ENCODE measurements at regions not wholly inside any gene's neighbourhood (a gene's known extent, or its start where the extent isn't known, plus 50 kb on each side); places are given as distances from the start of the nearest gene placed in this dataset.
"Not testable (repeated sequence)": the region's sequence is repeated elsewhere in the genome, so short reads cannot be mapped to it uniquely, and the experiment has no call there.

DNA sequence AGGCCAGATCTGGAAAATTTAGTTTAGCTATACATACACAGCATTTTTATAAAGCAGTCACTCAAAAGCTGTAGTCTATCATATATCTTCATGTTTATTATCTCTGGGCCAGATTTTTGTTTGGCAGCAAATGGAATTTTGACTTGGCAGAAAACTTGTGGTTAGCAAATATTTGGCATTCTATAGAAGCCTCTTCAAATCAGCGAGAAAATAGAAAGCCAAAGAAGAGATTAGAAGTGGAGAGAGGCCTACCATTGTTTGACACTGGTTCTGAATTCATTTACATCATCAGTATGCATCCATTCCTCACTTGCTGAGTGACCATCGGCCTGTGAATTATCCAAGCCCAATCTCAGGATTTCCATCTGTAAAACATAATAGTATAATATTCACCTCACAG is 1077.6 kb downstream of the GALC start:
- Histone ChIP-seq H3K9me3 (replicated peaks) (no peaks in the 10 kb centered on the region), H3K27me3 (replicated peaks) (no peaks in the 10 kb centered on the region), H3K4me1 (replicated peaks) (no peaks in the 10 kb centered on the region), H3K36me3 (no peaks in the 10 kb centered on the region), H3K4me3 (no peak overlapping the region), H3K27ac (no peak overlapping the region)
- DNase-seq (ENCODE audit: low read depth in 1 of 2, low spot score in 2 of 2) = peak in 1 of 2 experiments; percentile 2

DNA sequence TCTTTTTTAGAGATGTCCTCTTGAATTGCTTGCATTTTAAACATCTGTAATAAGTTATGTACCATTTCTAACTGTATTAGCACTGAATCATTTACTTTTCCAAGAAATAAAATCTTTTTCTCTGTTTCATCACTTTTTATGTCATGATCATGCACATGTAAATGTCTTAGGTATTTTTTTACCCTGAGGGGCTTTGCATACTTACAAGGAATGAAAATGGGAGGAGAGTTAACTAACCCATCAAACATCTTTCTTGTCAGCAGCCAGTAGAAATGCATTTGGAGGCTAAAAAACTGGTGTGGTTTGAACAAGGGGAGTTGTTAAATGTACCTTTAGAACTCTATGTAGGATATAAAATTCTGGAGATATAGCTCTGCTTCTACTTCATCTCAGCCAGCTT is 1080.3 kb downstream of the GALC start:
- no peaks in the 10 kb centered on the region for H3K4me1 ChIP-seq (replicated peaks)
- no peak overlapping the region for H3K4me3 ChIP-seq
- H3K36me3 ChIP-seq = no peaks in the 10 kb centered on the region
- H3K27me3 ChIP-seq (replicated peaks) = no peaks in the 10 kb centered on the region
- H3K27ac ChIP-seq = no peak overlapping the region
- no peaks in the 10 kb centered on the region for H3K9me3 ChIP-seq (replicated peaks)
- DNase-seq (ENCODE audit: low read depth in 1 of 2, low spot score in 2 of 2) = no peak

DNA sequence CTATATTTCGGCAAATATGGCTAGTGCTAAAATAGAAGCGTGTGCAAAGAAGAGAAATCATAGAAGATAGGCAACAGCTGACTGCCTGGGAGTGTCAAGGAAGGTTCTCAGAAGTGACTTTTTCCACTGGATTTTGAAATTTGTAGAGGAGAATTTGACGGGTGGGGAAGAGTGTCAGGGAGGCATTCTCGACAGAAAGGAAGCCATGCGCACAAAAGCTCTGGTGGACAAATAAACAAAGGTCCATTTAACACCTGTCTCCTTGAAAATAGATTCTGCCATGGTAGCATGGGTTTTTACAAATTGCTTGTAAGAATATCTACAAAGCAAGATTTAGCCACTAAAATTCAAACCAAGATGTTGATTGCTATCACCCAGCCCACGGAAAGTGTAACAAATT is 1081.5 kb downstream of the GALC start:
- DNase-seq (ENCODE audit: low read depth in 1 of 2, low spot score in 2 of 2) = no peak
- no peaks in the 10 kb centered on the region for H3K36me3 ChIP-seq
- H3K4me3 ChIP-seq = no peak overlapping the region
- H3K27me3 ChIP-seq (replicated peaks) = no peaks in the 10 kb centered on the region
- H3K4me1 ChIP-seq (replicated peaks) = no peaks in the 10 kb centered on the region
- no peaks in the 10 kb centered on the region for H3K9me3 ChIP-seq (replicated peaks)
- no peak overlapping the region for H3K27ac ChIP-seq

DNA sequence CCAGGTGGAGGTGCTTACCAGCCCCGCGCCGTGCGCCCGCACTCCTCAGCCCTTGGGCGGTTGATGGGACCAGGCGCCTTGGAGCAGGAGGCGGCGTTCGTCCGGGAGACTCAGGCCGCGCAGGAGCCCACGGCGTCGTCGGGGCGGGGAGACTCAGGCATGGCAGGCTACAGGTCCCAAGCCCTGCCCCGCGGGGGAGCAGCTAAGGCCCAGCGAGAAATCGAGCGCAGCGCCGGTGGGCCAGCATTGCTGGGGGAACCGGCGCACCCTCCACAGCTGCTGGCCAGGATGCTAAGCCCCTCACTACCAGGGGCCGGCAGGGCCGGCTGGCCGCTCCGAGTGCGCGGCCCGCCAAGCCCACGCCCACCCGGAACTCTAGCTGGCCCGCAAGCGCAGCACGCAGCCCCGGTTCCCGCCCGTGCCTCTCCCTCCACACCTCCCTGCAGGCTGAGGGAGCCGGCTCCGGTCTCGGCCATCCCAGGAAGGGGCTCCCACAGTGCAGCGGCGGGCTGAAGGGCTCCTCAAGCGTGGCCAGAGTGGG is 1087.5 kb downstream of the GALC start:
- not testable (repeated sequence) for H3K4me3 ChIP-seq; H3K27me3 ChIP-seq (replicated peaks); DNase-seq (ENCODE audit: low read depth in 1 of 2, low spot score in 2 of 2)

DNA sequence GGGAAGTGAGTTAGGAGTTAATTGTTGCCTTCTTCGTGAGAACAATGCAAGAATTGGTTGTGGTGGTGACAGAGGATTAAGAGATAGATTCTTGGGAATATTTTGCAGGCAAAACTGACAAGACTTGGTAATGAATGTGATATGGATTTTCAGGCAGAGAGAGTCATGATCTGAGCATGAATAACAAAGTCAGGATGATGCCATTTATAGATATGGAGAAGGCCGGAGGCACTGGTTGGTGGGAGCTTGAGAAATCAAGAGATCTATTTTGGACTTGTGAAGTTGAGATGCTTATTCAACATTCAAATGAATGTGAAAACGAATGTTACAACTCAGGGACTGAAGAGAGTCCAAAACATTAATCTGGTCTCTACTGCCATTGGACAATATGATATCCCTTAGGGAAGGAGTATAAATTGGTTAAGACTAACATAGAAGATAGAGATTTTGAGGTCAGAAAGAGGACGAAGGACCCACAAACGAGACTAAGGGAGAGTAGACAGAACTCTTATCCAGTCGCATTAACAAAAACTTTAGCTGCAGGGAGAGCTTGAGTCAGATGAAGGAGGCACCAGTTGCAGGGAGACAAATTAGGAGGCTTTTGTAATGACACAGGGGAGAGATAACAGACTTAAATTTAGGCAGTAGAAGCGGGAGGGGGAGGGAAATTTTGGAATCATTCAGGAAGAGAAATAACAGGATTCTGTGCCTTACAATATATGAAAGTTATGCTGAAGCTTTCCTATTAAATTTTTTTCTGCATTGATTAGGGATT is 1090.6 kb downstream of the GALC start:
- H3K27me3 ChIP-seq (replicated peaks) = no peaks in the 10 kb centered on the region
- H3K9me3 ChIP-seq (replicated peaks) = no peaks in the 10 kb centered on the region
- H3K4me3 ChIP-seq = no peak overlapping the region
- no peaks in the 10 kb centered on the region for H3K4me1 ChIP-seq (replicated peaks)
- DNase-seq (ENCODE audit: low read depth in 1 of 2, low spot score in 2 of 2) = no peak
- H3K36me3 ChIP-seq = no peaks in the 10 kb centered on the region
- H3K27ac ChIP-seq = no peak overlapping the region

More for the DNA sequence above, 1087.5 kb downstream of the GALC start:
- H3K9me3 ChIP-seq (replicated peaks); H3K36me3 ChIP-seq; H3K27ac ChIP-seq; H3K4me1 ChIP-seq (replicated peaks): not testable (repeated sequence)

DNA sequence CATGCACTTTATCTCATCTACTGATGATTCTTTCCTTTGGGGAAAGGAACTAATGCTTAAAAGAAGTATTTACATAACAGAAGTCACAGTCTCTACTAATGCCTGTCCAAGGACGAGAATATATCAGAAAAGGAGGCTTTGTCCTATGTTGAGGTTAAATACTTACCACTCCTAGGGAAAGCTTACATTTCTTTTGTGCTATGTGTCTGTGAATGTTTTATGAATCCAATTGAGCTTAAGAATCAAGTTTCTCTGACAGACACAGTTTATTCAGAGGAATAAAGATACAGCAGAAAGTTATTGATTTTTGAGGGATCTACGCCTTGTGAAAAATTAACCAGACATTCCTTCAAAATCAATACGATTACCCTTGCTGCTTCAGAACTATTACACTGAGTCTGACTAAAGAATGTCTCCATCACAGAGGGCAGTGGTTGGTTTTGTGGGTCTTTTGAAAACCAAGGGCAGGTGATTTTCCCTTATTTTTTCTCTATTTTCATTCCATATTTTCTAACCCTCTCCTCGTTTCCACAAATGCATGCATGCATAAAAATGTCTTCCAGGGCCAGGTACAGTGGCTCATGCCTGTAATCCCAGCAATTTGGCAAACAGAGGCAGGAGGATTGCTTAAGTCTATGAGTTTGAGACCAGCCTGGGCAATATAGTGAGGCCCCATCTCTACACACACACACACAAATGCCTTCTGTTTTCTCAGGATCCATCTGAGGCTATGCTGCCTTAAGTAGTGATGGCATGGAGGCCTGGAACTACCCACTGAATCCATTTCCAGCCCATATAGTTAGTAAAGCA is 1095.1 kb downstream of the GALC start:
- Histone ChIP-seq H3K4me1 (replicated peaks) (no peaks in the 10 kb centered on the region), H3K27ac (no peak overlapping the region), H3K9me3 (replicated peaks) (no peaks in the 10 kb centered on the region), H3K27me3 (replicated peaks) (no peaks in the 10 kb centered on the region), H3K36me3 (no peaks in the 10 kb centered on the region), H3K4me3 (no peak overlapping the region)
- no peak for DNase-seq (ENCODE audit: low read depth in 1 of 2, low spot score in 2 of 2)

DNA sequence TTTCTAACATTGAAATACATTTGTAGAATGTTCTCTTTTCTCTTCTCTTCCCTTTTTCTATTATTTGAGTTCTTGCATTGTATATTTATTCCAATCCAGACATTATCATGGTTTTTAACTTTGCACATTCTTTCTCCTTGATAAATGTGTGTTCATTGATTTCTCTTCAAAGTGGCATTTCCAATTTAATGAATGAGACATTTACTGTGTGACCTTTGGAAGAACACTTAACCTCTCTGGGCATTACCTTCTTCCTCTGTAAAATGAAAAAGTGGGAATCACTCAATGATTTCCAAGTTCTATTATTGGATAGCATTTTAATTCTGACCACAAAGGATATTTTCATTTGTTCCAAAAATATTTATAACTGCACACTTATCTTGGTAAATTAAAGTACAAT is 1095.8 kb downstream of the GALC start:
- H3K27me3 ChIP-seq (replicated peaks) = no peaks in the 10 kb centered on the region
- no peak overlapping the region for H3K4me3 ChIP-seq
- no peaks in the 10 kb centered on the region for H3K4me1 ChIP-seq (replicated peaks)
- no peaks in the 10 kb centered on the region for H3K36me3 ChIP-seq
- no peaks in the 10 kb centered on the region for H3K9me3 ChIP-seq (replicated peaks)
- no peak for DNase-seq (ENCODE audit: low read depth in 1 of 2, low spot score in 2 of 2)
- H3K27ac ChIP-seq = no peak overlapping the region

DNA sequence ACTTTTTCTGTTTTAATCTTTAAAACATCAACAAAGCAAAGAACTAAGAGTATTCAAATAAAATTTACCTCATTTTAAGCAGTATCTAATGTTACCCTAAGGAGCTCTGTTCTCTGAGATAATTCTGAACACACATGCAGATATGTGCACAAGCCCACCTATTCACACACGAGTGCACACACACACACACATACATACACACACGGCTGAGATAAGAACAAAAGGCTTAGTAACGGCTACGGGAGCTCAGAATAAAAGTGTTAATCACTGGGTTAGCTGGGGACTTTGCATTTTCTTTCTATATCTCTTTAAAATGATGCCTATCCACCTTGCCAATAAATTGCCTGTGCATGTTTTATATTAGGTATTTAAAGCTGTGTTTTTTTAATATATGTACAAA is 1096.3 kb downstream of the GALC start:
- DNase-seq (ENCODE audit: low read depth in 1 of 2, low spot score in 2 of 2) = no peak
- Histone ChIP-seq H3K4me1 (replicated peaks) (no peaks in the 10 kb centered on the region), H3K27ac (no peak overlapping the region)

DNA sequence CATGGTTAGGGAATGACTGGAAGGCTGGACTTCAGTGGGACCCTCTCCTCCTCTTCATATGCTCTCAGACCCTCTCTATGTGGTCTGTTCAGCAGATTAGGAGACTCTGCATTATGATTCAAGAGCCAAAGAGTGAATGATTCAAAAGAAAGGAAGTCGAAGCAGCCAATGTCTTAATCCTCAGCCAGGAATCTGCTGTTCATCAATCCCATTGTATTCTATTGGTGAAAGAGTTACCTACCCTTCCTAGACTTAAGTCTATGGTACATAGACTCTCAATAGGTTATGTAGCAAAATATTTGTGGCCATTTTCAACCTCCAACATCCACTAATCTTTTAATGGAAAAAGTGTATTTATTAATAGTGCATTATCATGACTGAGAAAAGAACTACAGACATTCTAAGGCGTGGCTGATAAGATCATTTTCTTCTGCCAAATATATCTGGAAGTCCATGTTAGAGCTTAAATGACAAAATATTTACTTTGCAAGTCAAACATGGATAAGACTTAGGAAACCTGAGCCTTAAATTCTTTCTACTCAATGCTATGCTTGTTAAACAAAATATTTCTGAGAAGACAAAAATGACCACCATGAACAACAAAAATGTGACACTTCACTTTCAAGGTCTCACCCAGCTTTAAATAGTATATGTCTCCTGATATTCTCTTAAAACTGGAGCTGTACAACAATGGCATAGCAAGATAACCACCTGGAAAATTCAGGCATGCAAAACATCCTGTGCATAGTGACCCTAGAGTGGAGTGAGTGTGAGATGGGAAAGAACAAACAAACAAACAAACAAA is 1100.6 kb downstream of the GALC start:
- Histone ChIP-seq H3K9me3 (replicated peaks) (no peaks in the 10 kb centered on the region), H3K27me3 (replicated peaks) (no peaks in the 10 kb centered on the region), H3K4me3 (no peak overlapping the region), H3K36me3 (no peaks in the 10 kb centered on the region), H3K4me1 (replicated peaks) (no peaks in the 10 kb centered on the region), H3K27ac (no peak overlapping the region)
- DNase-seq (ENCODE audit: low read depth in 1 of 2, low spot score in 2 of 2) = no peak

More for the DNA sequence above, 1096.3 kb downstream of the GALC start:
- Histone ChIP-seq H3K27me3 (replicated peaks) (no peaks in the 10 kb centered on the region), H3K9me3 (replicated peaks) (no peaks in the 10 kb centered on the region), H3K4me3 (no peak overlapping the region), H3K36me3 (no peaks in the 10 kb centered on the region)

DNA sequence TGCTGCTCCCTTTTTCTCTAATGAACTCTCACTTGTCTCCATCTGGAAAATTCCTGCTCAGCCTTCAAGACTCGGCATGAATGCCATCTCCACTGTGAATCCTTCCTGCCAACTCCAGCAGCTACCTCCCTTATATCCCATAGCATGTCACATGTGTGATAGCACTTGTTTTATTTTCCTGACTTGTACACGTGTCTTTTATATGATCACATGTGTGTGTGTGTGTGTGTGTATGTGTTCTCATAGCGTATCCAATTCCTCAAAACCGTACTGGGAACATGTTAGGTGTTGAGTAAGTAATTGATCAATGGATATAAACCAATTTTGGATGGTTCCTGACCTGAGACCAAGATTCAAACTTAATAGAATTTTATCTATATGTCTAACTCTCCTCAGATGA is 1107.7 kb downstream of the GALC start:
- Histone ChIP-seq H3K27ac (no peak overlapping the region), H3K4me3 (no peak overlapping the region), H3K9me3 (replicated peaks) (no peaks in the 10 kb centered on the region), H3K36me3 (no peaks in the 10 kb centered on the region), H3K4me1 (replicated peaks) (no peaks in the 10 kb centered on the region), H3K27me3 (replicated peaks) (no peaks in the 10 kb centered on the region)
- no peak for DNase-seq (ENCODE audit: low read depth in 1 of 2, low spot score in 2 of 2)

DNA sequence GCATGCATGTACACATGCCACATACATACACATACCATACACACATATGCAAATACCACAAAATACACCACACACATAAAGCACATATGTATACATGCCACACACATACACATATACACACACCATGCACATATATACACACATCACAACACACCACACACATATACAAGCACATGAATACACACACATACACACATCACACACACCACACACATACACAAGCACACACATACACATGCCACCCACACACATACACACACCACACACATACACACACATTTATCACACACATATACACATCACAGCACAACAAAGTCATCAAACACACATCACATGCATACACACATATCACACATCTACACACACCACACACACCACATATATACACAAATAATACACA is 1108.5 kb downstream of the GALC start:
- H3K4me1 ChIP-seq (replicated peaks) = no peaks in the 10 kb centered on the region
- H3K27me3 ChIP-seq (replicated peaks) = no peaks in the 10 kb centered on the region
- no peak for DNase-seq (ENCODE audit: low read depth in 1 of 2, low spot score in 2 of 2)
- H3K9me3 ChIP-seq (replicated peaks) = no peaks in the 10 kb centered on the region
- H3K4me3 ChIP-seq = no peak overlapping the region
- no peaks in the 10 kb centered on the region for H3K36me3 ChIP-seq
- H3K27ac ChIP-seq = no peak overlapping the region

DNA sequence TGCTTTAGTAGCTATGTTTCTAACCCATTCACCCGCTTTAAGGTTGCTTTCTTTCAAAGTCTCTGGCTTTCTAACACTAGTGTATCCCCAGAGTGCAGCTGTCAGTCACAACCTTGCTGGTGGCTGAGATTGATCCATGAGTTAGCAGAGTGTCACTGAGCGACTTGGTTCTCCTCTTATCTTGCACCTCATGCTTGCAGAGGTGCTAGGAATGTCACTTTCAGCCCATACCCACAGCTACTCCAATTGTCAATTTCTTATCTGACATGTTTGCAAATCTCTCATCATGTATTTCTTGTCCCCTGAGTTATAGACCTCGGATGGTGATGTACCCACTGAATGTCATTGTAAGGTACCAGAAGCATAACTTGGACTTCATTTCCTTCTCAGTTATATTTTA is 1110.2 kb downstream of the GALC start:
- DNase-seq (ENCODE audit: low read depth in 1 of 2, low spot score in 2 of 2) = no peak

DNA sequence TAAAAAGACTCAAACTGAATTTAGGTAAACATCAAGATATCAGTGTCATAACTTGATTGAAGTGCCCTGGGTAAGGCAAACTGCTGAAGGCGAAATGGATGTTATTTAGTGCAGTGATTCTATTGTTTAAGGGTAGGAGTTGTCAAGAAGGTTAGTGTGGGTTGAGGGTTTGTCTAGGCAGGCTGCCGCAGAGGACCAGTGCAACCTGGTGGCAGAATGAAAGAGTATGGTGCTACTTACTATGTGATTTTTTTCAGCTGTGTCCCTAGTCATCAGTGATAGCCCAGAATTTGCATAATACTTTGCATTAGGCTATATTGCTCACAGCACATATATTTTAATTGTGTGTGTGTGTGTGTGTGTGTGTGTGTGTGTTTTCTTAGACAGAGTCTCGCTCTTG is 1127.0 kb downstream of the GALC start:
- no peaks in the 10 kb centered on the region for H3K27me3 ChIP-seq (replicated peaks)
- no peaks in the 10 kb centered on the region for H3K9me3 ChIP-seq (replicated peaks)
- H3K4me3 ChIP-seq = no peak overlapping the region
- no peak overlapping the region for H3K27ac ChIP-seq
- no peaks in the 10 kb centered on the region for H3K4me1 ChIP-seq (replicated peaks)
- H3K36me3 ChIP-seq = no peaks in the 10 kb centered on the region
- DNase-seq (ENCODE audit: low read depth in 1 of 2, low spot score in 2 of 2) = no peak

More for the DNA sequence above, 1110.2 kb downstream of the GALC start:
- Histone ChIP-seq H3K27me3 (replicated peaks) (no peaks in the 10 kb centered on the region), H3K4me3 (no peak overlapping the region), H3K9me3 (replicated peaks) (no peaks in the 10 kb centered on the region), H3K4me1 (replicated peaks) (no peaks in the 10 kb centered on the region), H3K36me3 (no peaks in the 10 kb centered on the region), H3K27ac (no peak overlapping the region)
